ENCODE measurements at regions not wholly inside any gene's neighbourhood (a gene's known extent, or its start where the extent isn't known, plus 50 kb on each side); places are given as distances from the start of the nearest gene placed in this dataset.

DNA sequence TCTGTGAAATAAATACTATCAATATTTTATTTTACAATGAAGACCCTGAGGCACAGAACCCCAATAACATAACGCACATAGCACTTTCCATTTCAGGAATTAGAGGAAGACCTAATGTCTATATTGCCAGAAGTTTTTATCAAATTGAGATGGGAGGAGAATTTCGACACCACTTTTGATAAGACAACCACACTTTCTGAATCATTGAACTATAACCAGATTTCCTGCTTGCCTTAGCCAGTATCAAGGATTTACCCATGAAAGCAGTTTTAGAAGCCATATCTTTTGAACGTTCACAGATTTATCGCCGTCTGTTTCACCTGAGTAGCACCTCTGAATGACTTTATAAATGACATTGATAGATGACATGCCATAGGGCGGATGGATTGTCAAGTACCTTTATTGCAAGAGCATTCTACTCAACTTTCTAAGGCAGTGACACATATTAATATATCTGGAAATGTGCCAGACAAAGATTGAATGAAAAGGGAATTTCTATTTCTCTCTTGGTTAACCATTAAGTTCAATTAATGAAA lies 768.4 kb downstream of the LTN1 start:
- TF ChIP-seq POLR2A (IDR thresholded peaks at IDR 0.05; ENCODE audit: low read length) (no peak), GATA1 (IDR thresholded peaks at IDR 0.05; ENCODE audit: low read depth, low read length) (no peak)
